Right ventricle myocardium inferior (tissue), 1 donor: ENCODE measurements at regions not wholly inside any gene's neighbourhood (a gene's known extent, or its start where the extent isn't known, plus 50 kb on each side); places are given as distances from the start of the nearest gene placed in this dataset.
A peak's percentile ranks its signal among the peaks of the same experiment; 100 is the strongest.

Source experiments
- ATAC-seq: fragments of 200-7000 bp; cut with Tn5 transposase; one replicate; pipeline ENCODE4 v1.9.1; 2020; ENCODE audit warnings: mild to moderate bottlenecking, moderate library complexity
- DNase-seq: peaks from one replicate; pipeline ENCODE4 v3.0.0; 2021; ENCODE audit errors: missing footprints
- intact Hi-C: fragments of 100-400 bp; cut with DNase I; formaldehyde crosslinking; loops from one replicate; pipeline ENCODE4 v1.11.0; 2022
- donor health status: DM: no; HTN: yes; CAD: no; lungs with severe emphysema.

DNA sequence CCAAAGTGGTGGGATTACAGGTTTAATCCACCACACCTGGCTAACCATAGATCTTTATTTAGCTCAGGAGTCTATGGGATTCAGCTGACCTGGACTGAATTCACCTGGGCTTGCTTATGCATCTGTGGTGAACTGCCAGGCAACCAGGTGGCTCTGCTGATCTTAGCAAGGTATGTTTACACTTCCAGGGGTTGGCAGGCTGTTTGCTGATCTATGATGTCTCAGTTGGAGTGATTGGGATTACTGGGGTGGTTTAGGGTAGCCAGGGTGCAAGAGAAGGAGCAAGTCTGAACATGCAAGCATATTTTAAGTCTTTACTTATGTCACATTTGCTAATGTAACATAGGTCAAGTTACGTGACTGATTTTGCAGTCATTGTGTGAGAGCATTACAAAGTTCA, 63.6 kb upstream of the JAK2 start:
- ATAC-seq (no peak), DNase-seq (no peak)
- intact Hi-C loops, result loop anchor here (5.0 kb wide), 1 partner anchor 159 kb away; no protein-coding TSS in a partner anchor

DNA sequence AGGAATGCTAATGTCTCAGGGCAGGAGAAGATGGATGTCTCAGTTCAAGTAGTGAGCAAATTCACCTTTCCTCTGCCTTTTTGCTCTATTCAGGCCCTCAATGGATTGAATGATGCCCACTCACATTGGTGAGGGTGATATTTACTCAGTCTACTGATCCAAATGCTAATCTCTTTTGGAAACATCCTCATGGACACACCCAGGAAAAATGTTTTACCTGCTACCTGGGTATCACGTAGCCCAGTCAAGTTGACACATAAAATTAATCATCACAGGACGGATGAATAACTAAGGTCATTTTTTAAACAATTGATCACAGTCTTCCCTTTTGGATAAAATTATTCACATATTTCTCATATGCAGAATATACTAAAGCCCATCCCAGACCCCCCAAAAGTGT, 63.0 kb upstream of the JAK2 start:
- intact Hi-C loops, result loop anchor here (5.0 kb wide), 1 partner anchor 160 kb away; no protein-coding TSS in a partner anchor
- no peak for ATAC-seq
- no peak for DNase-seq

GRCh38 chr9:4922730-4923129, 62.3 kb upstream of the JAK2 start:
- intact Hi-C loops, result loop anchor here (5.0 kb wide), 1 partner anchor 160 kb away; no protein-coding TSS in a partner anchor
- ATAC-seq, result no peak
- no peak for DNase-seq

- no peak for DNase-seq
- intact Hi-C loops, result loop anchor here (5.0 kb wide), 1 partner anchor 161 kb away; no protein-coding TSS in a partner anchor
- no peak for ATAC-seq
Observed at GRCh38 chr9:4923141-4923540, 61.9 kb upstream of the JAK2 start.

- intact Hi-C loops, result loop anchor here (5.0 kb wide), 1 partner anchor 162 kb away; no protein-coding TSS in a partner anchor
- ATAC-seq, result no peak
Observed at GRCh38 chr9:4923580-4924544, 61.2 kb upstream of the JAK2 start.

DNA sequence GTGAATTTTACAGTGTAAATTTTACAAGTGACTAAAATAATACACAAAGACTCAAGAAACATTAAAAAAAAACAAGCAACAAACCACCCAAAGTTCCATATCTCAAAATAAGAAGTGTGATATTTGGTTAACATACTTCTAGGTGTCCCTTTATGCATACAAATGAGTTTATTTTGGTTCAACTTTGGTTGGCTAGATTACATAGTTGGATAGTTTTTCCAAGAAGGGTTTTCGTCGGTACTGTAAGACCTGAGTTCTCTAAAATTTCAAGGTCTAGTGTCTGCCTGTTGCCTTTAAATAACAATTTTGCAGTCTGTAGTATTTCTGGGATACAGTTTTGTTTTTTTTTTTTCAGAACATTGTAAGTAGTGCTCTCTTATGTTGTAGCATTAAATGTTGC, 58.8 kb upstream of the JAK2 start:
- intact Hi-C loops, result no loop called here
- DNase-seq (no peak), ATAC-seq (no peak)

More at GRCh38 chr9:4923580-4924544, 61.2 kb upstream of the JAK2 start:
- DNase-seq, result no peak

- ATAC-seq (no peak), DNase-seq (no peak)
- intact Hi-C loops, result no loop called here
Observed at GRCh38 chr9:4927043-4927471, 58.0 kb upstream of the JAK2 start.

DNA sequence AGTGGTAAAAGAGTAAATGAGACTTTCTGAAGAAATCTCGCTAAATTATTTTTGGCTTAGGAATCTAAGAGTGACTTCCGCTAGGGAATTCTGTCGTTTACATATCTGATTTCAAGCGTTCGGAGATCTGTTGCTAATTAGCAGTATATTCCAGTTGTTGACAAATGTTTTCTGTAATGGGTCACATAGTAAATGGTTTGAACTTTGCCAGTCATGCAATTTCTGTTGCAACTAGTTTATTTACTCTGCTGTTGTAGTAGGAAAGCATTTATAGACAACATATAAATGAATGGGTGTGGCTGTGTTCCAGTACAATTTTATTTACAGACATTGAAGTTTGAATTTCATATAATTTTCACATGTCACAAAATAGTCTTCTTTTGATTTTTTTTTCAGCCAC, 57.4 kb upstream of the JAK2 start:
- ATAC-seq, result no peak

GRCh38 chr9:4929917-4930316, 55.2 kb upstream of the JAK2 start:
- ATAC-seq, result no peak
- intact Hi-C loops, result no loop called here
- no peak for DNase-seq

More for the DNA sequence above, 57.4 kb upstream of the JAK2 start:
- intact Hi-C loops, result no loop called here
- no peak for DNase-seq

DNA sequence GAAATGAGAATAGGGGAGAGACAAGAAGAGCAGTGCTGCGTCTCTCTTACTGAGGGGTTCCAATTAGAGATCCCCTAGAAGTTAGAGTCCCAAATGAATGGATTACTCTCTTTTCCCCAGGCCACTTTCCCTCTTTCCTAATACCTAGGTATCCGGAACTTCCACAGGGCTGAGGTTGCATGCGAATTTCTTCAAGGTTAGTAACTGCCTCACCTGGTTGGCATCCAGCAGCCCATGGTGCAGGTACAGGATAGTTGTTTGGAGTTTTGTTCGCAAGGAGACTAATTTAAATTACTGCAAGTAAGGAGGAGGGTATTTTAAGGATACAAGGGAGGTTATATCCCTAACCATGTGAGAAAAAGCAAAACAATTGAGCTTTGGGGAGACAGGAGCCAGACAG, 52.4 kb upstream of the JAK2 start:
- intact Hi-C loops, result no loop called here
- DNase-seq (no peak), ATAC-seq (no peak)

DNA sequence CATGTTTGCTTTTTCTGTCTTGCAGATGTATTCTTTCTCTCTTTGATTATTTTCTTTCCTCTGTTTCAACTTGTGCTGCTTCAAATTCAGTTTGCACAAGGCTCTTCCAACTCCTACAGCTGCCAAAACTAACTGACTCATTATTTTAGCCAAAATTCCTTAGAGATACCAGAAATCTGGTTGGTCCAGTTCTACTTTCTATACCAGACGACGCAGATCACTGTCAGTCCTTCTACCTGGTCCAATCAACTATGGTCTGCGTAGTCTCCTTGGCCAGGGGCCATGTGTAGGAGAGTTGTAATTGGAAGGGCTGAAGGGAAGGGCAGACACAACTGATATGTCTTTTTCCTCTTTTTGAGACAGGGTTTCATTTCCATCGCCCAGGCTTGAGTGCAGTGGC, 51.9 kb upstream of the JAK2 start:
- DNase-seq (no peak), ATAC-seq (peak; percentile 57)
- intact Hi-C loops, result no loop called here

DNA sequence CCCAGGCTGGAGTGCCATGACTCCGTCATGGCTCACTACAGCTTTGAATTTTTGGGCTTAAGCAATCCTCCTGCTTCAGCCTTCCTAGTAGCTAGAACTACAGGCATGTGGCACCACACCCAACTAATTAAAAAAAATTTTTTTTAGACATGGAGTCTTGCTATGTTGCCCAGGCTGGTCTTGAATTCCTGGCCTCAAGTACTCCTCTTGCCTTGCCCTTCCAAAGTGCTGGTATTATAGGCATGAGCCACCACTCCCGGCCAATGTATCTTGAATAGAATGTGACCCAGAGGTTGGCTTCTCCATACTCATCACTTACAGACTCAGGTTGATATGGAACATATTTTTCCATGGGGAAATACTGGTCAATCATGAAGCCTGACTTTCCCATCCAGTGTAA, 51.2 kb upstream of the JAK2 start:
- no peak for DNase-seq
- intact Hi-C loops, result no loop called here
- ATAC-seq, result no peak

- DNase-seq (no peak), ATAC-seq (peak; percentile 17)
- intact Hi-C loops, result no loop called here
Observed at GRCh38 chr9:4935001-4935672, 49.9 kb upstream of the JAK2 start.
